Right lobe of liver (tissue), 4 donors: ENCODE measurements at regions not wholly inside any gene's neighbourhood (a gene's known extent, or its start where the extent isn't known, plus 50 kb on each side); places are given as distances from the start of the nearest gene placed in this dataset.

Source experiments
- POLR2A ChIP-seq: fragments of 450-650 bp; IDR thresholded peaks from one replicate; pipeline ENCODE4 v1.6.1; 2017; ENCODE audit warnings: antibody characterized with exemption, mild to moderate bottlenecking
- TF ChIP-seq, protein P1 (sequence below), 4 donors: fragments of 200-600 bp in 3 of 4; fragments of 450-650 bp in 1 of 4; IDR thresholded peaks; one replicate each; pipeline versions ENCODE4 v1.5.1 to v1.8.0; 2016 to 2022; ENCODE audit warnings: antibody characterized with exemption in 4 of 4, mild to moderate bottlenecking in 2 of 4
- donor health status: DM: no; HTN: no; CAD: no.
- donor health status: DM: no; HTN: no; CAD: no.
- donor health status: DM: no; HTN: yes; CAD: no.

DNA sequence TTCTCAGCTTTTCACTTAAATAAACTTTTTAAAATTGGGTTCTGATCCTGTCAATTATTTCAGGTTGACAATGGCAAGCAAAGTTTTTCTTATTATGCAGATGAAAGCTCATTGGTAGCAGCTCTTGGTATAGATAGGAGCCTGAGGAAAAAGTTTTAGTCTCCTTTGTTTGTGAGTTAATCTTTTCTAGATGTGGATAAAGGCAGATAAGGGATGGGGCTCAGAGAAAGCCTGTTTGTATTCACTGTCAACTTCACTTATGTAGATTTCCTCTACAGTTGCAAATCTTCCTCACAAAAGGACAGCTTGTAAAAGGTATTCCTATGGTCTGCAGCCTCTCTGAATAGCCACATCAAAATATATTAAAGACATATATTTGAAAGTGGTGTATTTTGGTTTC, 224.5 kb upstream of the SPOPL start:
- TF ChIP-seq, protein P1, sequence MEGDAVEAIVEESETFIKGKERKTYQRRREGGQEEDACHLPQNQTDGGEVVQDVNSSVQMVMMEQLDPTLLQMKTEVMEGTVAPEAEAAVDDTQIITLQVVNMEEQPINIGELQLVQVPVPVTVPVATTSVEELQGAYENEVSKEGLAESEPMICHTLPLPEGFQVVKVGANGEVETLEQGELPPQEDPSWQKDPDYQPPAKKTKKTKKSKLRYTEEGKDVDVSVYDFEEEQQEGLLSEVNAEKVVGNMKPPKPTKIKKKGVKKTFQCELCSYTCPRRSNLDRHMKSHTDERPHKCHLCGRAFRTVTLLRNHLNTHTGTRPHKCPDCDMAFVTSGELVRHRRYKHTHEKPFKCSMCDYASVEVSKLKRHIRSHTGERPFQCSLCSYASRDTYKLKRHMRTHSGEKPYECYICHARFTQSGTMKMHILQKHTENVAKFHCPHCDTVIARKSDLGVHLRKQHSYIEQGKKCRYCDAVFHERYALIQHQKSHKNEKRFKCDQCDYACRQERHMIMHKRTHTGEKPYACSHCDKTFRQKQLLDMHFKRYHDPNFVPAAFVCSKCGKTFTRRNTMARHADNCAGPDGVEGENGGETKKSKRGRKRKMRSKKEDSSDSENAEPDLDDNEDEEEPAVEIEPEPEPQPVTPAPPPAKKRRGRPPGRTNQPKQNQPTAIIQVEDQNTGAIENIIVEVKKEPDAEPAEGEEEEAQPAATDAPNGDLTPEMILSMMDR (IDR thresholded peaks at IDR 0.05): no peak
- no peak for TF ChIP-seq POLR2A
